ENCODE measurements at regions not wholly inside any gene's neighbourhood (a gene's known extent, or its start where the extent isn't known, plus 50 kb on each side); places are given as distances from the start of the nearest gene placed in this dataset.
"Not testable (repeated sequence)": the region's sequence is repeated elsewhere in the genome, so short reads cannot be mapped to it uniquely, and the experiment has no call there.

GRCh38 chr21:20016435-20017005 is 981.7 kb upstream of the NCAM2 start:
- DNase-seq, result no peak

- DNase-seq, result no peak
These were observed 978.2 kb upstream of the NCAM2 start for GRCh38 chr21:20020026-20020425.

GRCh38 chr21:20023193-20023592 is 975.0 kb upstream of the NCAM2 start:
- no peak for DNase-seq

- no peak for DNase-seq
These were observed 973.5 kb upstream of the NCAM2 start for GRCh38 chr21:20024741-20025140.

GRCh38 chr21:20026543-20026942 is 971.7 kb upstream of the NCAM2 start:
- DNase-seq, result no peak

- DNase-seq, result no peak
These were observed 967.8 kb upstream of the NCAM2 start for GRCh38 chr21:20030390-20030789.

GRCh38 chr21:20031807-20032206 is 966.4 kb upstream of the NCAM2 start:
- no peak for DNase-seq

- no peak for DNase-seq
These were observed 957.4 kb upstream of the NCAM2 start for GRCh38 chr21:20040768-20041167.

GRCh38 chr21:20045197-20045596 is 953.0 kb upstream of the NCAM2 start:
- no peak for DNase-seq

- not testable (repeated sequence) for DNase-seq
These were observed 949.9 kb upstream of the NCAM2 start for GRCh38 chr21:20048130-20048837.

- no peak for DNase-seq
These were observed 914.9 kb upstream of the NCAM2 start for GRCh38 chr21:20083336-20083735.

GRCh38 chr21:20083925-20084324 is 914.3 kb upstream of the NCAM2 start:
- DNase-seq, result no peak

- DNase-seq, result no peak
These were observed 911.7 kb upstream of the NCAM2 start for GRCh38 chr21:20086508-20086907.

- no peak for DNase-seq
These were observed 891.8 kb upstream of the NCAM2 start for GRCh38 chr21:20106368-20106767.

GRCh38 chr21:20108016-20108415 is 890.2 kb upstream of the NCAM2 start:
- DNase-seq, result no peak

GRCh38 chr21:20108976-20109540 is 889.2 kb upstream of the NCAM2 start:
- no peak for DNase-seq

GRCh38 chr21:20110368-20110767 is 887.8 kb upstream of the NCAM2 start:
- no peak for DNase-seq

- no peak for DNase-seq
These were observed 846.5 kb upstream of the NCAM2 start for GRCh38 chr21:20151741-20152140.

GRCh38 chr21:20163167-20163566 is 835.0 kb upstream of the NCAM2 start:
- DNase-seq, result no peak

- no peak for DNase-seq
These were observed 831.1 kb upstream of the NCAM2 start for GRCh38 chr21:20167059-20167458.

GRCh38 chr21:20169812-20170576 is 828.2 kb upstream of the NCAM2 start:
- DNase-seq, result no peak

GRCh38 chr21:20186186-20186585 is 812.0 kb upstream of the NCAM2 start:
- no peak for DNase-seq

GRCh38 chr21:20187028-20187427 is 811.2 kb upstream of the NCAM2 start:
- DNase-seq, result no peak

- DNase-seq, result not testable (repeated sequence)
These were observed 796.9 kb upstream of the NCAM2 start for GRCh38 chr21:20201323-20201722.
